ENCODE measurements at regions not wholly inside any gene's neighbourhood (a gene's known extent, or its start where the extent isn't known, plus 50 kb on each side); places are given as distances from the start of the nearest gene placed in this dataset.
A peak's percentile ranks its signal among the peaks of the same experiment; 100 is the strongest.

GRCh38 chr3:116610124-116610523, 99.5 kb upstream of the TUSC7 start:
- Histone ChIP-seq H3K27ac (ENCODE audit: low read depth in 2 of 2, low read length in 1 of 2) (no peak overlapping the region), H3K9me3 (no peaks in the 10 kb centered on the region), H3K4me1 (ENCODE audit: control insufficient read depth in 1 of 2, insufficient read depth in 2 of 2, low read depth in 1 of 2, low read length in 1 of 2) (peaks cover 0 to 6% of the 10 kb centered on the region in 2 experiments; a peak in 2 of 4 replicates), H4K20me1 (ENCODE audit: insufficient read depth) (no peaks in the 10 kb centered on the region), H3K27me3 (ENCODE audit: insufficient read depth) (no peaks in the 10 kb centered on the region), H3K79me2 (ENCODE audit: insufficient read depth) (no peaks in the 10 kb centered on the region), H3F3A (replicated peaks; ENCODE audit: insufficient read depth) (no peaks in the 10 kb centered on the region), H3K36me3 (replicated peaks in 1 of 2; ENCODE audit: control insufficient read depth in 1 of 2, insufficient read depth in 2 of 2, low read length in 1 of 2) (no peaks in the 10 kb centered on the region), H3K9me2 (no peaks in the 10 kb centered on the region), H3K9ac (no peak overlapping the region), H3K4me3 (ENCODE audit: low read depth in 2 of 2, low read length in 1 of 2) (no peak overlapping the region), H3K4me2 (no peak overlapping the region), H2AFZ (ENCODE audit: low read depth) (no peak overlapping the region)
- 51% methylated on average over 3 of the region's 3 CpGs for WGBS (ENCODE audit: low lambda C conversion rate)
- no peak for TF ChIP-seq CTCF (IDR thresholded peaks at IDR 0.05)
- TF ChIP-seq USF2 (IDR thresholded peaks at IDR 0.05; ENCODE audit: borderline replicate concordance, low read depth, low read length), result no peak
- POLR2A ChIA-PET, result no interaction called here
- CTCF ChIA-PET, result interaction anchor here (0.7 kb wide), 1 partner anchor 677 kb away, joined by 3 read pairs; no protein-coding TSS in a partner anchor
- DNase-seq, result no peak

- H3K27me3 ChIP-seq (ENCODE audit: insufficient read depth), result no peaks in the 10 kb centered on the region
- no peaks in the 10 kb centered on the region for H3K36me3 ChIP-seq (replicated peaks in 1 of 2; ENCODE audit: control insufficient read depth in 1 of 2, insufficient read depth in 2 of 2, low read length in 1 of 2)
- no peaks in the 10 kb centered on the region for H4K20me1 ChIP-seq (ENCODE audit: insufficient read depth)
- peak; percentile 60 for TF ChIP-seq CTCF (IDR thresholded peaks at IDR 0.05)
- 0 out of 2 replicates have a peak, but pooled peaks have one; percentile 10 for TF ChIP-seq RAD21 (IDR thresholded peaks at IDR 0.05; ENCODE audit: low read length)
- no peak for TF ChIP-seq REST (IDR thresholded peaks at IDR 0.05; ENCODE audit: low read depth, low read length)
- H3F3A ChIP-seq (replicated peaks; ENCODE audit: insufficient read depth), result no peaks in the 10 kb centered on the region
- no peak overlapping the region for H3K4me3 ChIP-seq (ENCODE audit: low read depth in 2 of 2, low read length in 1 of 2)
- no peak overlapping the region for H3K9ac ChIP-seq
- CTCF ChIA-PET, result interaction anchor here (0.6 to 2.0 kb wide), 13 partner anchors 8 to 561 kb away, joined by 3 to 7 read pairs (median 4); no protein-coding TSS in a partner anchor
- WGBS (ENCODE audit: low lambda C conversion rate), result 43% methylated on average over 4 of the region's 4 CpGs
- H3K9me3 ChIP-seq, result no peaks in the 10 kb centered on the region
- no peak overlapping the region for H3K4me2 ChIP-seq
- H3K79me2 ChIP-seq (ENCODE audit: insufficient read depth), result no peaks in the 10 kb centered on the region
- no peak overlapping the region for H2AFZ ChIP-seq (ENCODE audit: low read depth)
- H3K27ac ChIP-seq (ENCODE audit: low read depth in 2 of 2, low read length in 1 of 2), result no peak overlapping the region
- peak; percentile 13 for DNase-seq
- no peaks in the 10 kb centered on the region for H3K9me2 ChIP-seq
- peaks cover 0 to 7% of the 10 kb centered on the region in 2 experiments; a peak in 2 of 4 replicates for H3K4me1 ChIP-seq (ENCODE audit: control insufficient read depth in 1 of 2, insufficient read depth in 2 of 2, low read depth in 1 of 2, low read length in 1 of 2)
- POLR2A ChIA-PET, result no interaction called here
Measured at GRCh38 chr3:116614795-116615362, 94.7 kb upstream of the TUSC7 start.

Measured in SK-N-SH (cell line).